CD14-positive monocyte (primary cell): ENCODE measurements at regions not wholly inside any gene's neighbourhood (a gene's known extent, or its start where the extent isn't known, plus 50 kb on each side); places are given as distances from the start of the nearest gene placed in this dataset.
"Not testable (repeated sequence)": the region's sequence is repeated elsewhere in the genome, so short reads cannot be mapped to it uniquely, and the experiment has no call there.

Source experiments
- DNase-seq, 3 donors: peaks; one replicate each; pipeline ENCODE4 v3.0.0-alpha.2; 2011 to 2022
- H2AFZ ChIP-seq: 2 replicates; pipeline ENCODE4 v1.6.0; 2012; ENCODE audit warnings: mild to moderate bottlenecking, low read depth, low read length, inconsistent platforms; ENCODE audit not compliant: insufficient read depth, poor library complexity, severe bottlenecking
- H3K27ac ChIP-seq, 2 donors: 1 replicate in 1 of 2; 2 replicates in 1 of 2; pipeline ENCODE4 v1.5.1; 2012 to 2013; ENCODE audit warnings: low read length in 2 of 2, control low read depth in 1 of 2, inconsistent platforms in 1 of 2, low read depth in 1 of 2, mild to moderate bottlenecking in 1 of 2
- H3K27me3 ChIP-seq, 2 donors: one replicate each; pipeline versions ENCODE4 v1.6.0 to v1.6.1; 2011 to 2013; ENCODE audit warnings: low read length in 2 of 2; ENCODE audit not compliant: control insufficient read depth in 2 of 2, insufficient read depth in 2 of 2
- H3K36me3 ChIP-seq, 2 donors: replicated peaks in 1 of 2; 1 replicate in 1 of 2; 2 replicates in 1 of 2; pipeline versions ENCODE4 v1.5.1 to v1.6.1; 2012 to 2013; ENCODE audit warnings: low read length in 2 of 2, control low read depth in 1 of 2, inconsistent platforms in 1 of 2, mild to moderate bottlenecking in 1 of 2; ENCODE audit not compliant: insufficient read depth in 2 of 2, control insufficient read depth in 1 of 2
- H3K4me1 ChIP-seq, 2 donors: 1 replicate in 1 of 2; 2 replicates in 1 of 2; pipeline versions ENCODE4 v1.5.1 to v1.6.1; 2012 to 2013; ENCODE audit warnings: low read length in 2 of 2, control low read depth in 1 of 2, inconsistent platforms in 1 of 2, mild to moderate bottlenecking in 1 of 2, moderate library complexity in 1 of 2; ENCODE audit not compliant: insufficient read depth in 2 of 2, control insufficient read depth in 1 of 2
- H3K4me2 ChIP-seq: replicated peaks from 2 replicates; pipeline ENCODE3; 2012; ENCODE audit warnings: low read length, moderate library complexity, mild to moderate bottlenecking; ENCODE audit not compliant: poor library complexity, severe bottlenecking; ENCODE audit errors: extremely low read depth
- H3K4me3 ChIP-seq, 3 experiments: fragments of 200-600 bp in 1 of 3; sonication (generic) in 1 of 3; replicated peaks in 1 of 3; 1 replicate in 2 of 3; 2 replicates in 1 of 3; pipeline ENCODE4 v1.5.1; 2011 to 2013; ENCODE audit warnings: low read length in 3 of 3, mild to moderate bottlenecking in 3 of 3, control low read depth in 2 of 3, low read depth in 2 of 3, inconsistent platforms in 1 of 3, moderate library complexity in 1 of 3
- H3K79me2 ChIP-seq: 2 replicates; pipeline ENCODE4 v1.6.0; 2012; ENCODE audit warnings: mild to moderate bottlenecking, control low read depth, inconsistent platforms, low read length, moderate library complexity; ENCODE audit not compliant: insufficient read depth
- H3K9ac ChIP-seq: 2 replicates; pipeline ENCODE4 v1.6.0; 2017; ENCODE audit warnings: low read length, mild to moderate bottlenecking; ENCODE audit not compliant: insufficient read depth, poor library complexity, severe bottlenecking
- H3K9me3 ChIP-seq, 2 donors: replicated peaks in 1 of 2; 1 replicate in 1 of 2; 2 replicates in 1 of 2; pipeline versions ENCODE4 v1.5.1 to v1.6.1; 2012 to 2013; ENCODE audit warnings: low read length in 2 of 2, control low read depth in 1 of 2; ENCODE audit not compliant: control insufficient read depth in 1 of 2, insufficient read depth in 1 of 2
- H4K20me1 ChIP-seq: 2 replicates; pipeline ENCODE4 v1.6.0; 2012; ENCODE audit warnings: mild to moderate bottlenecking, low read length, control low read depth, moderate library complexity; ENCODE audit not compliant: insufficient read depth
- H3K27ac Mint-ChIP-seq, 7 donors: one replicate each; pipeline ENCODE4 v1.8.0; 2020; ENCODE audit warnings: mild to moderate bottlenecking in 7 of 7, mixed read lengths in 7 of 7, moderate library complexity in 6 of 7, inconsistent platforms in 2 of 7
- H3K27me3 Mint-ChIP-seq, 3 donors: one replicate each; pipeline ENCODE4 v1.8.0; 2021 to 2022; ENCODE audit warnings: low read depth in 3 of 3, mild to moderate bottlenecking in 3 of 3, mixed read lengths in 3 of 3, moderate library complexity in 3 of 3, inconsistent platforms in 1 of 3
- H3K36me3 Mint-ChIP-seq, 2 donors: one replicate each; pipeline ENCODE4 v1.8.0; 2020; ENCODE audit warnings: mixed read lengths in 2 of 2, inconsistent platforms in 1 of 2, mild to moderate bottlenecking in 1 of 2
- H3K4me1 Mint-ChIP-seq: one replicate; pipeline ENCODE4 v1.8.0; 2020; ENCODE audit warnings: mild to moderate bottlenecking, mixed read lengths
- H3K4me3 Mint-ChIP-seq, 2 donors: one replicate each; pipeline ENCODE4 v1.8.0; 2020; ENCODE audit warnings: mild to moderate bottlenecking in 2 of 2, mixed read lengths in 2 of 2, moderate library complexity in 1 of 2
- H3K9me3 Mint-ChIP-seq, 7 donors: one replicate each; pipeline ENCODE4 v1.8.0; 2020 to 2022; ENCODE audit warnings: mixed read lengths in 7 of 7, mild to moderate bottlenecking in 6 of 7, moderate library complexity in 6 of 7, inconsistent platforms in 2 of 7
- WGBS: methylation state at CpG from one replicate; pipeline ENCODE4 v1.1.5; 2013; ENCODE audit warnings: missing lambda C conversion rate; ENCODE audit not compliant: insufficient coverage; 5-methylcytosine and 5-hydroxymethylcytosine counted together
- intact Hi-C, 2 donors: fragments of 100-400 bp; cut with micrococcal nuclease; formaldehyde crosslinking; loops; one replicate each; pipeline versions ENCODE4 v1.15.0 to v1.15.1; 2023

- H3K4me3 ChIP-seq, H3K9me3 Mint-ChIP-seq, H3K27me3 ChIP-seq, H3K4me3 Mint-ChIP-seq, DNase-seq, H4K20me1 ChIP-seq, H3K9ac ChIP-seq, intact Hi-C loops, H3K27ac ChIP-seq, H3K79me2 ChIP-seq, H3K9me3 ChIP-seq, H3K36me3 Mint-ChIP-seq, H2AFZ ChIP-seq, H3K36me3 ChIP-seq, H3K27me3 Mint-ChIP-seq, H3K4me2 ChIP-seq: not testable (repeated sequence)
- Mint-ChIP-seq H3K27ac (peak overlapping the region in 1 of 7 donors; percentile 68), H3K4me1 (peaks cover 27% of the 10 kb centered on the region)
- peaks cover 27 to 35% of the 10 kb centered on the region in 2 donors for H3K4me1 ChIP-seq
- no CpG with 5 or more reads among the region's 7 CpGs for WGBS
Measured at GRCh38 chr2:87517438-87517837, 230.4 kb upstream of the PLGLB2 start.

DNA sequence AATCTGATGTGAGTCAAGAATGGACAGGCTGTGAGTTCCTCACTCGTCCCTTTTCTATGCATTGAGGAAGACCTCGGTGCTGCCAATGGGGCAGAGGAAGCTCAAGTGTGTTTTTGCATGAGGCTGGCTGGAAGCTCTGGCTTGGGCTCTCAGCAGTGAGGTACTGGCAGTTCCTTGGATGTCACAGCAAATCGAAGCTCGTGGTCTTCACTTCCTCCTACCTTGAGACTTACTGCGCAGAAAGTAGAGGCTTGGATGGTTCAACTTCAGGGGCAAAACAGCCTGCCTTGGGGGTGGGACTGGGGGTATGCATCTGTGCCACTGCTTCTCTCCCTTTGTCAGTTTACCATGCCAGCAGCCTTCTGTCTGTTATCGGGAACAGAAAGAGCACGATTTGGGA lies 229.8 kb upstream of the PLGLB2 start:
- H4K20me1 ChIP-seq, H3K9me3 Mint-ChIP-seq, H3K9me3 ChIP-seq, H3K4me3 Mint-ChIP-seq, H3K27me3 ChIP-seq, H3K36me3 ChIP-seq, intact Hi-C loops, H3K4me3 ChIP-seq, H3K4me2 ChIP-seq, H3K79me2 ChIP-seq, H3K9ac ChIP-seq, H2AFZ ChIP-seq, H3K27me3 Mint-ChIP-seq: not testable (repeated sequence)
- H3K4me1 ChIP-seq: peaks cover 27 to 35% of the 10 kb centered on the region in 2 donors
- WGBS: 100% methylated on average over 1 of the region's 7 CpGs
- peaks cover 3 to 12% of the 10 kb centered on the region in 2 donors for H3K36me3 Mint-ChIP-seq
- peak overlapping the region in 4 of 7 donors; percentile 77 to 84 (median 82) for H3K27ac Mint-ChIP-seq
- peak in 2 of 3 donors; percentile 24 to 28 for DNase-seq
- peaks cover 27% of the 10 kb centered on the region for H3K4me1 Mint-ChIP-seq
- H3K27ac ChIP-seq: peak overlapping the region; percentile 27 to 51

- Histone ChIP-seq H3K4me1 (peaks cover 27 to 35% of the 10 kb centered on the region in 2 donors), H3K27ac (peak overlapping the region; percentile 27 to 36)
- H3K27me3 ChIP-seq, H3K79me2 ChIP-seq, H3K4me3 ChIP-seq, DNase-seq, H2AFZ ChIP-seq, H3K27me3 Mint-ChIP-seq, H3K36me3 ChIP-seq, H3K9ac ChIP-seq, H3K9me3 ChIP-seq, H3K9me3 Mint-ChIP-seq, H3K4me2 ChIP-seq, intact Hi-C loops, H3K4me3 Mint-ChIP-seq, H4K20me1 ChIP-seq: not testable (repeated sequence)
- Mint-ChIP-seq H3K27ac (peak overlapping the region; percentile 30 to 85 (median 82)), H3K36me3 (peaks cover 3 to 14% of the 10 kb centered on the region in 2 donors), H3K4me1 (peaks cover 27% of the 10 kb centered on the region)
- no CpG with 5 or more reads among the region's 8 CpGs for WGBS
Measured at GRCh38 chr2:87518547-87518946, 229.3 kb upstream of the PLGLB2 start.

DNA sequence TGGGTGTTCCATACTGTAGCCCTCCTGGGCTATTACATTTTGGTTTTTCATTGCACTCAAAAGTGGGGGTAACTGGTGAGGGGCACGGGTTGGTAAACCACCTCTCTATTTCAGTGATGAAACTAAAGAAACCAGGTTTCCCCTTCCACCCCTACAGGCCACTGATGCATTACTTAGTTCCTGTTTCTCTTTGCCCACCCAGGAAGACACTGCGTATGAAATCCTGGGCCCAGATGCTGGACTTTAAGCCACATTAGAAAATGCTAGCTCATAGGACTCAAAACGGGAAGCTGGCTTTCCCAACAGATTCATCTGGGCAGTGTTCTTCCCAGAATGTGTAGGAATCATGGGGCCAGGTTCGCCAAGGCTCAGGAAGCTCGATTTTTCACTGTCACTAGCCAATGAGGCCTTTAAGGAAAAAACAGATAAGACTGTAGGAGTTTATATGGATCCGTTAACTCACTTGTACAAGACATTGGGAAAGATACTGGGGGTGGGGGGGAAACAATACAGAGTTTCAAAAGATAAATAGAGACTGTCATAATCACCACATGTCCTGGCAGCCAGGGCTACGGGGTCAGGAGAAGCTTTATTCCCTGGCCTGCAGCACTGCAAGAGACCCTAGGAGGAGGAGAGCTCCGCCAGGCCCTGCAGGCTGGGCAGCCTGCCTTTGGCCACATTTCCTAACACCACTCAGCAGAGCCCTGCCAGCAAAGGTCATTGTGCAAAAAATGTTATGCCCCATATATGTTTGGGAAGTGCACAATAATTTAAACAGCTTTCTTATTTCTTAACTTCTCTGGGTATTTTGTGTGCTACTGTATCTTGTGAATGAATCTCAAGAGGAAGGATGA lies 228.5 kb upstream of the PLGLB2 start:
- H3K27me3 Mint-ChIP-seq, H3K9me3 ChIP-seq, H3K9ac ChIP-seq, H3K36me3 ChIP-seq, H3K4me2 ChIP-seq, H4K20me1 ChIP-seq, H3K27ac ChIP-seq, H3K4me3 ChIP-seq, H3K79me2 ChIP-seq, H2AFZ ChIP-seq, intact Hi-C loops, H3K9me3 Mint-ChIP-seq, H3K27me3 ChIP-seq: not testable (repeated sequence)
- peak overlapping the region in 1 of 2 donors; percentile 15 for H3K4me3 Mint-ChIP-seq
- peaks cover 27% of the 10 kb centered on the region for H3K4me1 Mint-ChIP-seq
- peaks cover 27 to 35% of the 10 kb centered on the region in 2 donors for H3K4me1 ChIP-seq
- DNase-seq: peak in 1 of 3 donors; percentile 9
- H3K36me3 Mint-ChIP-seq: peaks cover 3 to 14% of the 10 kb centered on the region in 2 donors
- WGBS: no CpG with 5 or more reads among the region's 8 CpGs
- H3K27ac Mint-ChIP-seq: peak overlapping the region; percentile 56 to 87 (median 80)
